Left renal cortex interstitium (tissue), 4 donors: ENCODE measurements at regions not wholly inside any gene's neighbourhood (a gene's known extent, or its start where the extent isn't known, plus 50 kb on each side); places are given as distances from the start of the nearest gene placed in this dataset.
"Not testable (repeated sequence)": the region's sequence is repeated elsewhere in the genome, so short reads cannot be mapped to it uniquely, and the experiment has no call there.

Source experiments
- DNase-seq, 4 donors: peaks; one replicate each; pipeline ENCODE4 v3.0.0-alpha.2; 2013; ENCODE audit warnings: low read depth in 4 of 4, low spot score in 2 of 4, missing footprints in 1 of 4

GRCh38 chr2:128666596-128666995, 347.9 kb upstream of the HS6ST1 start:
- no peak for DNase-seq

GRCh38 chr2:128667391-128667790, 348.7 kb upstream of the HS6ST1 start:
- no peak for DNase-seq

GRCh38 chr2:128668946-128669345, 350.3 kb upstream of the HS6ST1 start:
- no peak for DNase-seq

GRCh38 chr2:128670066-128670465, 351.4 kb upstream of the HS6ST1 start:
- no peak for DNase-seq

- DNase-seq: not testable (repeated sequence)
These were observed 353.5 kb upstream of the HS6ST1 start for GRCh38 chr2:128671981-128672757.

GRCh38 chr2:128679680-128680079, 361.0 kb upstream of the HS6ST1 start:
- DNase-seq: not testable (repeated sequence)

GRCh38 chr2:128681507-128681906, 362.8 kb upstream of the HS6ST1 start:
- no peak for DNase-seq

GRCh38 chr2:128682266-128682665, 363.6 kb upstream of the HS6ST1 start:
- DNase-seq: no peak

GRCh38 chr2:128682729-128683284, 364.1 kb upstream of the HS6ST1 start:
- DNase-seq: no peak

- DNase-seq: no peak
These were observed 365.9 kb upstream of the HS6ST1 start for GRCh38 chr2:128684523-128684922.

GRCh38 chr2:128685841-128686496, 367.3 kb upstream of the HS6ST1 start:
- no peak for DNase-seq

GRCh38 chr2:128686497-128686859, 367.8 kb upstream of the HS6ST1 start:
- DNase-seq: no peak

- no peak for DNase-seq
These were observed 368.4 kb upstream of the HS6ST1 start for GRCh38 chr2:128686881-128687555.

GRCh38 chr2:128687565-128687964, 368.9 kb upstream of the HS6ST1 start:
- no peak for DNase-seq

- DNase-seq: no peak
These were observed 371.3 kb upstream of the HS6ST1 start for GRCh38 chr2:128689971-128690370.

GRCh38 chr2:128690431-128690830, 371.8 kb upstream of the HS6ST1 start:
- DNase-seq: no peak

- DNase-seq: no peak
These were observed 372.2 kb upstream of the HS6ST1 start for GRCh38 chr2:128690869-128691268.

- DNase-seq: no peak
These were observed 372.9 kb upstream of the HS6ST1 start for GRCh38 chr2:128691526-128691925.

GRCh38 chr2:128692895-128693742, 374.5 kb upstream of the HS6ST1 start:
- no peak for DNase-seq

GRCh38 chr2:128693743-128694029, 375.0 kb upstream of the HS6ST1 start:
- no peak for DNase-seq
